Uterus (tissue), 3 donors: ENCODE measurements at regions not wholly inside any gene's neighbourhood (a gene's known extent, or its start where the extent isn't known, plus 50 kb on each side); places are given as distances from the start of the nearest gene placed in this dataset.

Experiments used
- DNase-seq, 2 donors: peaks; one replicate each; pipeline ENCODE4 v3.0.0-alpha.2; 2019 to 2020
- H3K27ac ChIP-seq, 2 donors: fragments of 200-600 bp; sonication (generic); 1 replicate in 1 of 2; 2 replicates in 1 of 2; pipeline ENCODE4 v1.5.1; 2016 to 2018
- H3K27me3 ChIP-seq, 2 donors: fragments of 200-600 bp; sonication (generic); one replicate each; pipeline ENCODE4 v1.5.1; 2018 to 2019; ENCODE audit warnings: control low read depth in 1 of 2
- H3K36me3 ChIP-seq, 2 donors: fragments of 200-600 bp; sonication (generic); one replicate each; pipeline ENCODE4 v1.5.1; 2019; ENCODE audit warnings: control low read depth in 1 of 2
- H3K4me1 ChIP-seq, 2 donors: fragments of 200-600 bp; sonication (generic); one replicate each; pipeline ENCODE4 v1.5.1; 2018 to 2019; ENCODE audit warnings: control low read depth in 1 of 2
- H3K4me3 ChIP-seq, 2 donors: fragments of 200-600 bp; sonication (generic); 1 replicate in 1 of 2; 2 replicates in 1 of 2; pipeline ENCODE4 v1.5.1; 2018 to 2019; ENCODE audit warnings: mild to moderate bottlenecking in 1 of 2
- H3K9me3 ChIP-seq, 2 donors: fragments of 200-600 bp; sonication (generic); one replicate each; pipeline ENCODE4 v1.5.1; 2019; ENCODE audit warnings: control low read depth in 1 of 2
- CTCF ChIP-seq, 4 experiments: fragments of 200-600 bp in 2 of 4; fragments of 450-650 bp in 2 of 4; sonication (generic) in 2 of 4; IDR thresholded peaks; one replicate each; pipeline ENCODE4 v1.5.1; 2016 to 2019; ENCODE audit warnings: antibody characterized with exemption in 4 of 4, mild to moderate bottlenecking in 2 of 4, moderate library complexity in 1 of 4
- POLR2A ChIP-seq, 2 donors: fragments of 450-650 bp; IDR thresholded peaks; one replicate each; pipeline ENCODE4 v1.6.1; 2016; ENCODE audit warnings: antibody characterized with exemption in 2 of 2, mild to moderate bottlenecking in 1 of 2, moderate library complexity in 1 of 2
- intact Hi-C: fragments of 100-400 bp; cut with DNase I; formaldehyde crosslinking; loops from one replicate; pipeline ENCODE4 v1.15.1; 2023; ENCODE audit warnings: low total_unique reads
- donor health status: DM: yes; HTN: yes; CAD: no.

- no peaks in the 10 kb centered on the region for H3K36me3 ChIP-seq
- no peaks in the 10 kb centered on the region for H3K9me3 ChIP-seq
- H3K27me3 ChIP-seq = no peaks in the 10 kb centered on the region
- DNase-seq = no peak
- no peak overlapping the region for H3K4me3 ChIP-seq
- intact Hi-C loops = no loop called here
- no peaks in the 10 kb centered on the region for H3K4me1 ChIP-seq
- no peak for TF ChIP-seq CTCF (IDR thresholded peaks at IDR 0.05)
- TF ChIP-seq POLR2A (IDR thresholded peaks at IDR 0.05) = no peak
- no peak overlapping the region for H3K27ac ChIP-seq
Measured at GRCh38 chr1:79785964-79786363, 779.4 kb upstream of the ADGRL4 start.

GRCh38 chr1:79785561-79785960 lies 779.0 kb upstream of the ADGRL4 start:
- Histone ChIP-seq H3K9me3 (no peaks in the 10 kb centered on the region), H3K36me3 (no peaks in the 10 kb centered on the region), H3K27ac (no peak overlapping the region), H3K4me1 (no peaks in the 10 kb centered on the region), H3K4me3 (no peak overlapping the region), H3K27me3 (no peaks in the 10 kb centered on the region)
- intact Hi-C loops = no loop called here
- DNase-seq = no peak
- TF ChIP-seq CTCF (IDR thresholded peaks at IDR 0.05) (no peak), POLR2A (IDR thresholded peaks at IDR 0.05) (no peak)

GRCh38 chr1:79781261-79781660 lies 774.7 kb upstream of the ADGRL4 start:
- H3K36me3 ChIP-seq = no peaks in the 10 kb centered on the region
- no peak for TF ChIP-seq CTCF (IDR thresholded peaks at IDR 0.05)
- TF ChIP-seq POLR2A (IDR thresholded peaks at IDR 0.05) = no peak
- no peak for DNase-seq

GRCh38 chr1:79777481-79778219 lies 771.1 kb upstream of the ADGRL4 start:
- H3K27me3 ChIP-seq = no peaks in the 10 kb centered on the region
- DNase-seq = no peak
- intact Hi-C loops = no loop called here
- no peak overlapping the region for H3K4me3 ChIP-seq
- TF ChIP-seq CTCF (IDR thresholded peaks at IDR 0.05) = no peak
- TF ChIP-seq POLR2A (IDR thresholded peaks at IDR 0.05) = no peak
- H3K4me1 ChIP-seq = no peaks in the 10 kb centered on the region
- H3K36me3 ChIP-seq = no peaks in the 10 kb centered on the region
- no peaks in the 10 kb centered on the region for H3K9me3 ChIP-seq
- no peak overlapping the region for H3K27ac ChIP-seq

More at GRCh38 chr1:79781261-79781660, 774.7 kb upstream of the ADGRL4 start:
- Histone ChIP-seq H3K4me1 (no peaks in the 10 kb centered on the region), H3K27me3 (no peaks in the 10 kb centered on the region), H3K9me3 (no peaks in the 10 kb centered on the region), H3K27ac (no peak overlapping the region), H3K4me3 (no peak overlapping the region)
- intact Hi-C loops = no loop called here

- intact Hi-C loops = no loop called here
- TF ChIP-seq CTCF (IDR thresholded peaks at IDR 0.05) (no peak), POLR2A (IDR thresholded peaks at IDR 0.05) (no peak)
- no peaks in the 10 kb centered on the region for H3K27me3 ChIP-seq
- H3K36me3 ChIP-seq = no peaks in the 10 kb centered on the region
- H3K4me3 ChIP-seq = no peak overlapping the region
- no peak overlapping the region for H3K27ac ChIP-seq
- no peak for DNase-seq
- no peaks in the 10 kb centered on the region for H3K9me3 ChIP-seq
- H3K4me1 ChIP-seq = no peaks in the 10 kb centered on the region
Measured at GRCh38 chr1:79775402-79775801, 768.9 kb upstream of the ADGRL4 start.
